Uterus (tissue), 3 donors: ENCODE measurements at regions not wholly inside any gene's neighbourhood (a gene's known extent, or its start where the extent isn't known, plus 50 kb on each side); places are given as distances from the start of the nearest gene placed in this dataset.
"Not testable (repeated sequence)": the region's sequence is repeated elsewhere in the genome, so short reads cannot be mapped to it uniquely, and the experiment has no call there.

Experiments
- DNase-seq, 2 donors: peaks; one replicate each; pipeline ENCODE4 v3.0.0-alpha.2; 2019 to 2020
- H3K27ac ChIP-seq, 2 donors: fragments of 200-600 bp; sonication (generic); 1 replicate in 1 of 2; 2 replicates in 1 of 2; pipeline ENCODE4 v1.5.1; 2016 to 2018
- H3K27me3 ChIP-seq, 2 donors: fragments of 200-600 bp; sonication (generic); one replicate each; pipeline ENCODE4 v1.5.1; 2018 to 2019; ENCODE audit warnings: control low read depth in 1 of 2
- H3K36me3 ChIP-seq, 2 donors: fragments of 200-600 bp; sonication (generic); one replicate each; pipeline ENCODE4 v1.5.1; 2019; ENCODE audit warnings: control low read depth in 1 of 2
- H3K4me1 ChIP-seq, 2 donors: fragments of 200-600 bp; sonication (generic); one replicate each; pipeline ENCODE4 v1.5.1; 2018 to 2019; ENCODE audit warnings: control low read depth in 1 of 2
- H3K4me3 ChIP-seq, 2 donors: fragments of 200-600 bp; sonication (generic); 1 replicate in 1 of 2; 2 replicates in 1 of 2; pipeline ENCODE4 v1.5.1; 2018 to 2019; ENCODE audit warnings: mild to moderate bottlenecking in 1 of 2
- H3K9me3 ChIP-seq, 2 donors: fragments of 200-600 bp; sonication (generic); one replicate each; pipeline ENCODE4 v1.5.1; 2019; ENCODE audit warnings: control low read depth in 1 of 2
- POLR2A ChIP-seq, 2 donors: fragments of 450-650 bp; IDR thresholded peaks; one replicate each; pipeline ENCODE4 v1.6.1; 2016; ENCODE audit warnings: antibody characterized with exemption in 2 of 2, mild to moderate bottlenecking in 1 of 2, moderate library complexity in 1 of 2
- intact Hi-C: fragments of 100-400 bp; cut with DNase I; formaldehyde crosslinking; loops from one replicate; pipeline ENCODE4 v1.15.1; 2023; ENCODE audit warnings: low total_unique reads
- TF ChIP-seq, protein P1 (sequence below), 4 experiments: fragments of 200-600 bp in 2 of 4; fragments of 450-650 bp in 2 of 4; sonication (generic) in 2 of 4; IDR thresholded peaks; one replicate each; pipeline ENCODE4 v1.5.1; 2016 to 2019; ENCODE audit warnings: antibody characterized with exemption in 4 of 4, mild to moderate bottlenecking in 2 of 4, moderate library complexity in 1 of 4
- donor health status: DM: yes; HTN: yes; CAD: no.

DNA sequence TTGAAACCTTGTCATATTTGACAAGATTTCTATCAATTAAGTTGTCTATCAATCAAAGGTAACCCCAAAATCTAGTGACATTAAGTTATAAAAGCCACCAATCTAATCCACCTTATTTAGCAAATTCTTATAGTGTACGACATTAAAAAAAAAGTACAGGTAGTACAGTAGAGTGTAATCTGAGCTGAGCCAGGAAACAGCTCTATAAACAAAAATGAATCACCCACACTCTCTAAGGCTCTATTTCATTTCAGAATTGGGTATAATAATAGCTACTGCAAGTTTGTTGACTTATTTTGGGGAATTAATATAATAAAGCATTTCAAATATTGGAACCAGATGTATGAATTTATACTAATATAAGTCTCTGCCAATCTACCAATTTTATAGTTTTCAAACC is 342.4 kb upstream of the FLRT2 start:
- Histone ChIP-seq H3K9me3 (no peaks in the 10 kb centered on the region), H3K27me3 (no peaks in the 10 kb centered on the region), H3K4me3 (no peak overlapping the region), H3K4me1 (no peaks in the 10 kb centered on the region), H3K36me3 (no peaks in the 10 kb centered on the region), H3K27ac (no peak overlapping the region)
- intact Hi-C loops = no loop called here
- TF ChIP-seq POLR2A (IDR thresholded peaks at IDR 0.05) = no peak
- TF ChIP-seq, protein P1, sequence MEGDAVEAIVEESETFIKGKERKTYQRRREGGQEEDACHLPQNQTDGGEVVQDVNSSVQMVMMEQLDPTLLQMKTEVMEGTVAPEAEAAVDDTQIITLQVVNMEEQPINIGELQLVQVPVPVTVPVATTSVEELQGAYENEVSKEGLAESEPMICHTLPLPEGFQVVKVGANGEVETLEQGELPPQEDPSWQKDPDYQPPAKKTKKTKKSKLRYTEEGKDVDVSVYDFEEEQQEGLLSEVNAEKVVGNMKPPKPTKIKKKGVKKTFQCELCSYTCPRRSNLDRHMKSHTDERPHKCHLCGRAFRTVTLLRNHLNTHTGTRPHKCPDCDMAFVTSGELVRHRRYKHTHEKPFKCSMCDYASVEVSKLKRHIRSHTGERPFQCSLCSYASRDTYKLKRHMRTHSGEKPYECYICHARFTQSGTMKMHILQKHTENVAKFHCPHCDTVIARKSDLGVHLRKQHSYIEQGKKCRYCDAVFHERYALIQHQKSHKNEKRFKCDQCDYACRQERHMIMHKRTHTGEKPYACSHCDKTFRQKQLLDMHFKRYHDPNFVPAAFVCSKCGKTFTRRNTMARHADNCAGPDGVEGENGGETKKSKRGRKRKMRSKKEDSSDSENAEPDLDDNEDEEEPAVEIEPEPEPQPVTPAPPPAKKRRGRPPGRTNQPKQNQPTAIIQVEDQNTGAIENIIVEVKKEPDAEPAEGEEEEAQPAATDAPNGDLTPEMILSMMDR (IDR thresholded peaks at IDR 0.05) = no peak
- DNase-seq = no peak

GRCh38 chr14:85188836-85189235 is 341.1 kb upstream of the FLRT2 start:
- Histone ChIP-seq H3K4me3 (no peak overlapping the region), H3K27me3 (no peaks in the 10 kb centered on the region), H3K4me1 (no peaks in the 10 kb centered on the region), H3K27ac (no peak overlapping the region), H3K36me3 (no peaks in the 10 kb centered on the region), H3K9me3 (no peaks in the 10 kb centered on the region)
- TF ChIP-seq, protein P1 (IDR thresholded peaks at IDR 0.05) = no peak
- TF ChIP-seq POLR2A (IDR thresholded peaks at IDR 0.05) = no peak
- DNase-seq = no peak
- intact Hi-C loops = no loop called here

DNA sequence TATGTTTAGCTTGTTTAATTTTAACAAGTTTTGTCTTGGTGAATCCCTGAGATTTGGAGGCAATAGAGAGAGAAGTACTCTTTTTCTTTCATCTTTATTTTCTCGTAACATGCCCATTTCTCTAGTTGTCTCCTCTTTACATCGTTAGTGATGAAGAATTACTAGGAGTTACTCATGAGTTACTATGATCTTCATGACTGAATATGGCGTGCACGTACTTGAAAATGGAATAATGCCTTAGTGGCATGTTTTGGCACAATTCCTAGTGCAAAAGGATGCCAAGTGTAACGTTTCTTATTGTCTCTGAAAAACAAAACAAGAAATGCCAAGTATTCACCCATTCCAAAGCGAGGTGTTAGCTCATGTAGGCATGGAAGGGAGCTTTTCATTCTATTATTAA is 340.7 kb upstream of the FLRT2 start:
- intact Hi-C loops, H3K4me1 ChIP-seq, DNase-seq: not testable (repeated sequence)

DNA sequence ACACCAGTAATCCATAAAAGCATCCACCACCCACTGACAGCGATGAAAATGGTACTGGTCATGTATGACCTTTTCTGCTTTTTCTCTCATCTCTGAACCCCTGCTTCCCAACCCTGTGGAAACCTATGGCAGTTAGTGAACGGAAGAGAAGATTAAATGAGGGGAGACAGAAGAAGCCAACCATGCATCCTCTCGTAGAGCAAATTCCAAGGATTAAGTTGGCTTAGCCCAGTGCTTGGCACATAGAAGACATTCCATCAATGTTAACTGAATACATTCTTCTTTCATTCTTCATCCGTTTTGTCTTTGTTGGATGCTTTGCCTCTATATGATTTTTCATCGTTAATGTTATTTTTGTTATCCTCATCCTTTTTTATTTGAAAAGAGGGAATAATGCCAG is 339.7 kb upstream of the FLRT2 start:
- H3K27me3 ChIP-seq = no peaks in the 10 kb centered on the region
- no peaks in the 10 kb centered on the region for H3K4me1 ChIP-seq
- no peak for DNase-seq
- H3K9me3 ChIP-seq = no peaks in the 10 kb centered on the region
- H3K27ac ChIP-seq = no peak overlapping the region
- intact Hi-C loops = no loop called here
- no peaks in the 10 kb centered on the region for H3K36me3 ChIP-seq
- no peak for TF ChIP-seq POLR2A (IDR thresholded peaks at IDR 0.05)
- TF ChIP-seq, protein P1 (IDR thresholded peaks at IDR 0.05) = no peak
- H3K4me3 ChIP-seq = no peak overlapping the region

More for the DNA sequence above, 340.7 kb upstream of the FLRT2 start:
- not testable (repeated sequence) for H3K27ac ChIP-seq, H3K4me3 ChIP-seq, H3K27me3 ChIP-seq, H3K36me3 ChIP-seq, H3K9me3 ChIP-seq

- no peaks in the 10 kb centered on the region for H3K36me3 ChIP-seq
- no peak overlapping the region for H3K27ac ChIP-seq
- H3K4me3 ChIP-seq = no peak overlapping the region
- no peaks in the 10 kb centered on the region for H3K4me1 ChIP-seq
- TF ChIP-seq, protein P1 (IDR thresholded peaks at IDR 0.05) = no peak
- TF ChIP-seq POLR2A (IDR thresholded peaks at IDR 0.05) = no peak
- intact Hi-C loops = no loop called here
- no peaks in the 10 kb centered on the region for H3K27me3 ChIP-seq
- DNase-seq = no peak
- H3K9me3 ChIP-seq = no peaks in the 10 kb centered on the region
These were observed 338.0 kb upstream of the FLRT2 start for GRCh38 chr14:85191986-85192385.

DNA sequence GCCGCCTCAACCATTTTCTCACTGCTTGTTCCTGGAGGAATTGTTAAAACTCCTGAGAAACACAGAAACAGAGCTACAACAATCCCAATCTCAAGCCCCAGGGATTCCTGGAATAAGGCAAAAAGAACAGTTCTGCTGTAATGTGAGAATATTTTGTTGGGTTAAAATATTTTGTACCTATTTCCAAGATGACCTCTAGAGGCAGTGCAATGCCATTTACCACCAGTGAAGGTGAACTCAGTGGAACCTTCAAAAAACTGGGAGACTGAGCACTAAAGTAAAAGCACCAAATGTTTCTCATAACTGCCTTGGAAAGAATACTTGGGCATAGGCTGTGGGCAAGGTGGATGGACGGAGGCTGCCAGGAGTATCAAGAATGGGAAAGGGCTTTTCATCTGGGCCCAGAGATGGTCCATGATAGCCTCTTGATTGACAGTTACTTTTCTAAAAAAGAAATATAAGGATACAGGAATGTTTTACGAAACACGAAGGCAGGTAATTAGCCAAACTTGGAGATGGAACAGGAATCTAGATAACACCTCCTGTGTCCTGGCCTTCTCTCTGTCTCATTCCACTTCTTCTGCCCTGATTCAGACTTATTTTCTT is 334.0 kb upstream of the FLRT2 start:
- TF ChIP-seq, protein P1 (IDR thresholded peaks at IDR 0.05) = peak in 3 of 4 experiments; percentile 16 to 34 (median 16)
- TF ChIP-seq POLR2A (IDR thresholded peaks at IDR 0.05) = no peak
- no peak overlapping the region for H3K27ac ChIP-seq
- H3K4me3 ChIP-seq = no peak overlapping the region
- H3K4me1 ChIP-seq = no peaks in the 10 kb centered on the region
- no peaks in the 10 kb centered on the region for H3K36me3 ChIP-seq
- no peaks in the 10 kb centered on the region for H3K9me3 ChIP-seq
- no peaks in the 10 kb centered on the region for H3K27me3 ChIP-seq
- intact Hi-C loops = no loop called here
- DNase-seq = no peak
